HG03280 (cell line): ENCODE measurements at regions not wholly inside any gene's neighbourhood (a gene's known extent, or its start where the extent isn't known, plus 50 kb on each side); places are given as distances from the start of the nearest gene placed in this dataset.

ENCODE experiments used
- ATAC-seq: cut with Tn5 transposase; IDR thresholded peaks from one replicate; pipeline ENCODE4 v1.9.1; 2021; ENCODE audit warnings: mild to moderate bottlenecking, moderate library complexity; ENCODE audit not compliant: unreplicated experiment

DNA sequence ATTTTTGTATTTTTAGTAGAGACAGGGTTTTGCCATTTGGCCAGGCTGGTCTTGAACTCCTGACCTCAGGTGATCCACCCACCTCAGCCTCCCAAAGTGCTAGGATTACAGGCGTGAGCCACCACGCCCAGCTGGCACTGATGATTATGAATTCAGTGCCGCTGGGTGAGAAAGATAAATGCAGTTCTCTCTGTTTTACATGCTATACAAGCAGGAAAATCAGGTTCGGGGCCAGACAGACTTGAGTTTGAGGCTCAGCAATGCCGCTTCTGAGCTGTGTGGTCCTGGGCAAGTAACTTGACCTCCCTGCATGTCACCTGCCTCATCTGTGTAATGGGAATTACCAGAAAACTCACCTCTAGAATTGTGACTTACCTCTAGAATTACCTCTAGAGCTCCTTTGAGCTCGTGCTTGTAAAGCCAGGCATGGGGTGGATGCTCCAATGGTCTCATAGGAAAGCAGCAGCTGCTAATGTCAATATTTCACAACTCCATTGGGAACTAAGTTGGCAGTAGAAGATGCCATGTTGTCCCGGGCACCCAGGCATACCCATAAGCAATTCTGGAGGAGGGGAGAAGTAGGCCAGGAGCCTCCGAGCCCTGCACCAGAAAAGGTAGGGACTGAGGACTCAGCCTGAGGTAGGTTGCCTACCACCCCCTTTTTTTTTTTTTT lies 119.8 kb upstream of the SLC25A33 start:
- no peak for ATAC-seq

DNA sequence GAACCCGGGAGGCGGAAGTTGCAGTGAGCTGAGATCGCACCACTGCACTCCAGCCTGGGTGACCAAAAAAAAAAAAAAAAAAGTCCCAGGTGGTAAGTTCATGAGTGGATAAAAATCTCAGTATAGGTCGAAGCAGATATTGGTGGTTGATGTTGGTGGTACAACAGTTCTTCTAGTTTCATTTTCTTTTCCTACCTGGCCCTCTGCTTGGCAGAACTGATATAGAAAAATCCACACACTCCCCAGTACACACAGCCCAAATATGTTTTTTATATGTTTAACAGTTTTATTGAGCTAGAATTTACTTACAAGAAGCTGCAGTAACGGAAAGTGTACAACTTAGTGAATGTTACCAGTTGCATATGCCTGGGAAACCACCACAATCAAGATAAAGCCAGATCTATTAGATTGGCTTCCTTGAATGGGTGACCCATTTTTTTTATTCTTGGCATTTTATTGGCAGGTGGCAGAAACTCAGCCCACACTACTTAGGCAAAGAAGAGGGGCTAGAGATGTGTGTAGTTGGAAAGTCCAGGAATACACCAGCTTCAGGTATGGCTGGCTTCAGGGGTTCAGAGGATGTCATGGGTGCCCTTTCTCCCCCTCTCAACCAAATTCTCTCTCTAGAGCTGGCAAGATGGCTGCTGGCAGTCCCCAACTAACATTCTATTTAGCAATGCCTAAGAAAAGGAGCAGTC lies 118.3 kb upstream of the SLC25A33 start:
- ATAC-seq: no peak

DNA sequence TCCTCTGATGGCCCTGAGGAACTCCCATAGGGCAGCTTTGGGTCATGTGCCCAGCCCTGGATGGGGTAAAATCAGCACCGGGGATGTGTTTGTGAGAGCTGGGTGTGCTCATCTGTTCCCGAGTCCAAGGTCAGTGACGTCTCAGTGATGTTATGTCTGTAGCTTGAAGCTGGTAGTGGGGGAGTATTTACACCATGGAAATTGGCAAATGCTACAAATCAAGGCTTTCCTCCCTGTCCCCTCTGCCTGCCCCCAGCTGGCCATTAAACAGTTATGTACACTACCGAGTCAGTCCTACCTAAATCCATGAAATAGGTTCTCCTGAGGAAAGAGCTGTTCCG lies 117.8 kb upstream of the SLC25A33 start:
- no peak for ATAC-seq

GRCh38 chr1:9422321-9422720 lies 116.9 kb upstream of the SLC25A33 start:
- no peak for ATAC-seq

DNA sequence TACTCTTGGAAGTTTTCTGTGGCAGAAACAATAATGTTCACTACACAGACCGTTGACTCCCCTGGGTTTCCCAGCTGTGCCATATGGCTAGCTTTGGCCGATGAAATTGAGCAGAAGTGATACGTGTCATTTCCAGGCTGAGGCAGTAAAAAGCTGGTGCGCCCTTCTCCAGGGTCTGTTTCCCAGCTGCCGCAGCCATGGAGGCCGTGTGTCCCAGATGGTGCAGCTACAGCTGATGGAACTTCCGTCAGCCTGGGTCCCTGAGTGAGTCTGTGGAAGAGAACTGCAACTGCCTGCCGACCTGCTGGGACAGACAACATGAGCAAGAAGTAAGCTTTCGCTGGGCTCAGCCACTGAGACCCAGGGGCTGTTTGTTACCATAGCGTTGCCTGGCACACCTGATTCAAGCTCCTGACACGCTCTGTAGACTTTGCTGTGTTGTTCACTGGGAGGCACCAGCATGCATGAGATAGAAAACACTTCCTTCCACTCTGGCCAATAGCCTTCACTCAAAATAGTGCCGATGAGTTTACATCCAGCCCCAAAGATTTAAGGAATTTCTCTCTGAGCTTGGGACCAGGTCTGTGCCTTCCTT lies 116.3 kb upstream of the SLC25A33 start:
- no peak for ATAC-seq

- no peak for ATAC-seq
Observed at GRCh38 chr1:9424261-9424660, 115.0 kb upstream of the SLC25A33 start.

DNA sequence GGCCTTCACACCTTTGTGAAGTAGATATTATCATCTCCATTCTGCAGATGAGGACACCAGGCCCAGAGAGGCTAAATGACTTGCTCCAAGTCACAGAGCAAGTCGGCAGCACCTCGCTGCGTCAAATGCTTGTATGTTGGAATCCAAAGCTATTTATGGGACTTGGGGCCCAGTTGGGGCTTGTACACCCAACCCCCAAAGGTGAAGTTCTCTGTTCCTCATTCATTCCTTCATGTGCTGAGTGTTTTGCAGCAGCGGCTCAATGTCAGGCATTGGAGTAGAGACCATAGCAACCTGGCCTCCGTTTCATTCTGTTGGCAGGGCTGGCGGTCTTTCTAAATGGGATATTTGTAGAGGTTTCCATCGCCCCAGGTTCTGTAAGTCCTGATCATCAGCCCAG lies 113.4 kb upstream of the SLC25A33 start:
- peak; percentile 1 for ATAC-seq

DNA sequence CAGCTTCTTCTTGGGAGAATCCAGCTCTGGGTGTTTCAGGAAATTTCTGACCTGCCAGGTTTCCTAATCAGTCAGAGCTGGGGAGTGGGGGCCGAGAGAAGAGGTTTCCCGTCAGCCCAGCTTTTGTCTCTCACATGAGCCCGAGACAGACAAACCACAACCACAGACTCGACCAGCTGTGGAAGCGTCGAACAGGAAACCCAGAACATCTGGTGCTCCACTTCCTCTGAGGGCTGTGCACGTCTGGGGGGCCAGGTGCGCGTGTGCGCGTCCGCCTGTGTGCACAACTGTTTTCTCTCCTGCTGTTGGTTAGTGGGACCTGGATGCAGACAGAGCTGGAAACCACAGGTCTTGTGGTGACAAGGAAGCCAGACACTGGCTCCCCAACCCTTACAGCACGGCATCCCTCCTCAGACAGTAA lies 113.0 kb upstream of the SLC25A33 start:
- ATAC-seq: peak; percentile 61

DNA sequence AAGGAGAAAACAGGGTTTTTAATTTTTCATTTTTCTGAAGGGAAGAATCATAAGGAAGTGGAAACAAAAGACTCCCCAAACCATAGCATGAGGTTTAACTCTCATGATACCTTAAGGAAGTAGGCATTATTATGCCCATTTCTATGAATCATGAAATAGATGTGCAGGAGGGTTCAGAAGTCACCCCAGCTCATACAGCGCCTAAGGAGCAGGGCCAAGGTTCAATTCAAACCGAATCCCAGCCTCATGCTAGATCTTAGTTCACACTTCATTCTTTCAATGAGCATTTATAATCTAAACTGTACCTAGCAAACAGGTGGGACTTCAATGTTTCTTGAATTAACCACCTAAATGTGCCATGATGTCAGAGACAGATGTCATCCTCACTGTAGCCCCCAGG lies 111.9 kb upstream of the SLC25A33 start:
- no peak for ATAC-seq

- peak; percentile 82 for ATAC-seq
Observed at GRCh38 chr1:9428601-9429341, 110.5 kb upstream of the SLC25A33 start.

DNA sequence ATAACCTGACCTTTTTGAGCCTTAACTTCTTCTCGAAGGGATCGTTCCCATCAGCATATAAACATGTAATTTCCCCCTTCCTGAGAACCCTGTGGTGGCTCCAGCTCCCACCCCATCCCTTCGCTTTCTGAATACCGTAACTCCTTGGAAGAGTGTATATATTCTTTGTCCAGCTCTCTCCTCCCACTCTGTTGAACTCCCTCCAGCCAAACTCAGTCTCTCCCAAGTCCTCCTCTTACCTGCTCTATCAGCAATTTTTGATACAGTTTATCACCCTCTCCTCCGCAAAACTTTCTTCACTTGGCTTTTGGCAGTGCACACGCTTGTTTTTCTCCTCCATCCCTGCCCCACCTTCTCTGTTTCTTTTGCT lies 109.9 kb upstream of the SLC25A33 start:
- ATAC-seq: no peak

GRCh38 chr1:9434247-9435152 lies 104.8 kb upstream of the SLC25A33 start:
- no peak for ATAC-seq

DNA sequence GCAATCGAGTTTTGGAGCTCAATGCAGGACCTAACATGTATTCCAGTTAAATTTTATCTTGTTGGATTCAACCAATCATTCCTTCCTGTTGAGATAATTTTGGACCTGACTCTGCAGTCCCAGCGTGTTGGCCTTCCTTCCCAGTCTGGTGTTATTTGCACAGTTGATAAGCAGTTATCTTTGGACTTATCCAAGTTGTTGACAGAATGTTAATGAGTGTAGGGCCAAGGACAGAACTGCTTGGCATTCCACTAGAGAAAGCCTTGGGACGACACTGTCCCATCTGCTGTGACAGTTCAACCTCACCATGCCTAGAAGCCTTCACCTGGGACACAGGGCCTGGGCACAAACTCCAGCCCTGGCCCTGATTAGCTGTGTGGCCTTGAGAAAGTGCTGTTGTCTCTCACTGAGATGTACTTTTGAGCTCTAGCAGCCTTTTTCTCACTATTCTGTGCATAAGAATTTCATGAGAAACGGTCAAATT lies 104.1 kb upstream of the SLC25A33 start:
- no peak for ATAC-seq

GRCh38 chr1:9435854-9436640 lies 103.2 kb upstream of the SLC25A33 start:
- ATAC-seq: no peak

DNA sequence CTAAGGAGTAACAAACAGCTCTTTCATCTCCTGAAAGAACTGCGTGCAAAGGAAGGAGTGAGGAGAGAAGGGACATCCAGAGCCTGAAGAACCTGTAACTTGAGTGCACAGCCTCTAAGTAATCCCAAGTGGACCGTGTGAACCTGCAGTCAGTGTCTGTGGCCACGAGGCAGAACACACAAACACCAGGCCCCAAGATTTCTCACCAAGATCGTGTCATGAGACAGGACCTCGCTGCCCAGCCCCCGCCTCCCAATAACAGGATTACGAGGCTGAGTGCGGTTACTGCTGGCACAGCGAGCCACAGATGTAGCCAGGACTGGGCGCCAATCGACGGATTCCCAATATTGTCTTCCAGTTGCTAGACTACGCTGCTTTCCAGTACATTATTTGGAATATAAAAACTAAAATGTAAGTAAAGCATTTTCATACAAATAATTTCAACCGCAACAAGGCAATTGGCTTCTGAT lies 101.3 kb upstream of the SLC25A33 start:
- no peak for ATAC-seq

DNA sequence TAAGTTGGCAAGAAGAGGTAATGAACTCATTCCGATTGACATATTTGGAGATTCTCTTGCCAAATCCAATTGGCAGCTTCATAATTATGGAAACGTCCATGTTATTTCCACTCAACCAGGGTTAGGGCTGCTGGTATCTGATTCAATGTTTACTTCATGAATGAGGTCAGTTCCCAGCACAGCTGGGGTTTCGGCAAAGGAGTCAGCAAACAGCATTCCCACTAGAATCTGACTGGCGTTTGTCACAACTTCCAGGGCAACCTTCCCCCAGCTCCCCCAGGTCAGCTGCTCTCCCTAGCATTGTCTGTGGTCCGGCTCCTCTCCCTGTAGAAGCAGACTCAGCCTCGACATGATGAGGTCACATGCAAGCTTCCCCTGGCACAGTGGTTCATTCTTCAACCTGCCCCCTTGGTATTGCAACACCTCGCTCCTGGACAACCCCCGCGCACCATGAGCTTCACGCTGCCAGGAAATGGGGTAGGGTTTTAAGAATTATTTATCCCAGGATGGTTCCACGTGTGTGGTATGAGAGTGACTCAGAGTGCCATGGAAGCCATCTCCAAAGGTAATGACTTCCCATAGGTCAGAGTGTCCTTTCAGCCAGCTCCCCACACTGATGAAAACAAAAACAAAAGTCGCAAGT lies 100.7 kb upstream of the SLC25A33 start:
- ATAC-seq: no peak

DNA sequence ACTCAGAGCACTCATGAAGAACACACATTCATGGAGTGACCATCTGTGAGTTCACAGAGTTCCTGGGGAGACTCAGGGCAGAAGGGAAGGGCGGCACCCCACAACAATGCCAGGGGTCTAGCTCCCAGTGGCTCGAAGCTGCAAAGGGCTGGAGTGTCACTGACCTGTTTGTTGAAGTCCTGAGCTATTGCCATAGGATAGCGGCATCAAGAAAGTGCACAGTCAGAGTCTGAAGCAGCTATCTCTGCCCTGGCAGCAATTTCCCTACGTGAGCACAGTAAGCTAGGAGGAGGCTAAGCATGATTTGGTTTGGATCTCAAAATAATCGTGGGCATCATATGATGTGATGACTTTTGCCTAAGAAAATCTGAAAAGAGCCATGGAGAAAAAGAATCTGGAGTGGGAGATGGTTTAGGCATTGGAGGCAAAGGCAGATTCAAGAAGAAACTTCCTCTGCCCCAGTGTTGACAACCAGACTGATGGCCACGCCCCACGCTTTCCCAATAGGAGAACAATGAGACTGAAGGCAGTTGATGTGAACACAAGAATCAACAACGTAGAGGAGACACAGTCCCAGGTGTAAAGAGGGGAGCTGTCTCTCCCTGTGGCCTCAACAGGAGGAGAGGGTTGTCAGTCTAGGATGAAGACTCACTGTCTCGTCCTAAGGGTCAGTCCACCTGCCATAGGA lies 100.0 kb upstream of the SLC25A33 start:
- ATAC-seq: no peak

- no peak for ATAC-seq
Observed at GRCh38 chr1:9440261-9440660, 99.0 kb upstream of the SLC25A33 start.

- no peak for ATAC-seq
Observed at GRCh38 chr1:9440763-9441194, 98.5 kb upstream of the SLC25A33 start.
